CD14-positive monocyte (primary cell): ENCODE measurements at regions not wholly inside any gene's neighbourhood (a gene's known extent, or its start where the extent isn't known, plus 50 kb on each side); places are given as distances from the start of the nearest gene placed in this dataset.
A peak's percentile ranks its signal among the peaks of the same experiment; 100 is the strongest.

Experiments
- DNase-seq, 3 donors: peaks; one replicate each; pipeline ENCODE4 v3.0.0-alpha.2; 2011 to 2022
- H2AFZ ChIP-seq: 2 replicates; pipeline ENCODE4 v1.6.0; 2012; ENCODE audit warnings: mild to moderate bottlenecking, low read depth, low read length, inconsistent platforms; ENCODE audit not compliant: insufficient read depth, poor library complexity, severe bottlenecking
- H3K27ac ChIP-seq, 2 donors: 1 replicate in 1 of 2; 2 replicates in 1 of 2; pipeline ENCODE4 v1.5.1; 2012 to 2013; ENCODE audit warnings: low read length in 2 of 2, control low read depth in 1 of 2, inconsistent platforms in 1 of 2, low read depth in 1 of 2, mild to moderate bottlenecking in 1 of 2
- H3K27me3 ChIP-seq, 2 donors: one replicate each; pipeline versions ENCODE4 v1.6.0 to v1.6.1; 2011 to 2013; ENCODE audit warnings: low read length in 2 of 2; ENCODE audit not compliant: control insufficient read depth in 2 of 2, insufficient read depth in 2 of 2
- H3K36me3 ChIP-seq, 2 donors: replicated peaks in 1 of 2; 1 replicate in 1 of 2; 2 replicates in 1 of 2; pipeline versions ENCODE4 v1.5.1 to v1.6.1; 2012 to 2013; ENCODE audit warnings: low read length in 2 of 2, control low read depth in 1 of 2, inconsistent platforms in 1 of 2, mild to moderate bottlenecking in 1 of 2; ENCODE audit not compliant: insufficient read depth in 2 of 2, control insufficient read depth in 1 of 2
- H3K4me1 ChIP-seq, 2 donors: 1 replicate in 1 of 2; 2 replicates in 1 of 2; pipeline versions ENCODE4 v1.5.1 to v1.6.1; 2012 to 2013; ENCODE audit warnings: low read length in 2 of 2, control low read depth in 1 of 2, inconsistent platforms in 1 of 2, mild to moderate bottlenecking in 1 of 2, moderate library complexity in 1 of 2; ENCODE audit not compliant: insufficient read depth in 2 of 2, control insufficient read depth in 1 of 2
- H3K4me2 ChIP-seq: replicated peaks from 2 replicates; pipeline ENCODE3; 2012; ENCODE audit warnings: low read length, moderate library complexity, mild to moderate bottlenecking; ENCODE audit not compliant: poor library complexity, severe bottlenecking; ENCODE audit errors: extremely low read depth
- H3K4me3 ChIP-seq, 3 experiments: fragments of 200-600 bp in 1 of 3; sonication (generic) in 1 of 3; replicated peaks in 1 of 3; 1 replicate in 2 of 3; 2 replicates in 1 of 3; pipeline ENCODE4 v1.5.1; 2011 to 2013; ENCODE audit warnings: low read length in 3 of 3, mild to moderate bottlenecking in 3 of 3, control low read depth in 2 of 3, low read depth in 2 of 3, inconsistent platforms in 1 of 3, moderate library complexity in 1 of 3
- H3K79me2 ChIP-seq: 2 replicates; pipeline ENCODE4 v1.6.0; 2012; ENCODE audit warnings: mild to moderate bottlenecking, control low read depth, inconsistent platforms, low read length, moderate library complexity; ENCODE audit not compliant: insufficient read depth
- H3K9ac ChIP-seq: 2 replicates; pipeline ENCODE4 v1.6.0; 2017; ENCODE audit warnings: low read length, mild to moderate bottlenecking; ENCODE audit not compliant: insufficient read depth, poor library complexity, severe bottlenecking
- H3K9me3 ChIP-seq, 2 donors: replicated peaks in 1 of 2; 1 replicate in 1 of 2; 2 replicates in 1 of 2; pipeline versions ENCODE4 v1.5.1 to v1.6.1; 2012 to 2013; ENCODE audit warnings: low read length in 2 of 2, control low read depth in 1 of 2; ENCODE audit not compliant: control insufficient read depth in 1 of 2, insufficient read depth in 1 of 2
- H4K20me1 ChIP-seq: 2 replicates; pipeline ENCODE4 v1.6.0; 2012; ENCODE audit warnings: mild to moderate bottlenecking, low read length, control low read depth, moderate library complexity; ENCODE audit not compliant: insufficient read depth
- H3K27ac Mint-ChIP-seq, 7 donors: one replicate each; pipeline ENCODE4 v1.8.0; 2020; ENCODE audit warnings: mild to moderate bottlenecking in 7 of 7, mixed read lengths in 7 of 7, moderate library complexity in 6 of 7, inconsistent platforms in 2 of 7
- H3K27me3 Mint-ChIP-seq, 3 donors: one replicate each; pipeline ENCODE4 v1.8.0; 2021 to 2022; ENCODE audit warnings: low read depth in 3 of 3, mild to moderate bottlenecking in 3 of 3, mixed read lengths in 3 of 3, moderate library complexity in 3 of 3, inconsistent platforms in 1 of 3
- H3K36me3 Mint-ChIP-seq, 2 donors: one replicate each; pipeline ENCODE4 v1.8.0; 2020; ENCODE audit warnings: mixed read lengths in 2 of 2, inconsistent platforms in 1 of 2, mild to moderate bottlenecking in 1 of 2
- H3K4me1 Mint-ChIP-seq: one replicate; pipeline ENCODE4 v1.8.0; 2020; ENCODE audit warnings: mild to moderate bottlenecking, mixed read lengths
- H3K4me3 Mint-ChIP-seq, 2 donors: one replicate each; pipeline ENCODE4 v1.8.0; 2020; ENCODE audit warnings: mild to moderate bottlenecking in 2 of 2, mixed read lengths in 2 of 2, moderate library complexity in 1 of 2
- H3K9me3 Mint-ChIP-seq, 7 donors: one replicate each; pipeline ENCODE4 v1.8.0; 2020 to 2022; ENCODE audit warnings: mixed read lengths in 7 of 7, mild to moderate bottlenecking in 6 of 7, moderate library complexity in 6 of 7, inconsistent platforms in 2 of 7
- CTCF ChIP-seq: fragments of 200-600 bp; IDR thresholded peaks from one replicate; pipeline ENCODE4 v1.8.0; 2022; ENCODE audit warnings: antibody characterized with exemption, mild to moderate bottlenecking
- WGBS: methylation state at CpG from one replicate; pipeline ENCODE4 v1.1.5; 2013; ENCODE audit warnings: missing lambda C conversion rate; ENCODE audit not compliant: insufficient coverage; 5-methylcytosine and 5-hydroxymethylcytosine counted together
- intact Hi-C, 2 donors: fragments of 100-400 bp; cut with micrococcal nuclease; formaldehyde crosslinking; loops; one replicate each; pipeline versions ENCODE4 v1.15.0 to v1.15.1; 2023

- no peak overlapping the region for H3K9ac ChIP-seq
- Mint-ChIP-seq H3K27me3 (peaks cover 0 to 8% (median 4%) of the 10 kb centered on the region in 3 donors), H3K4me3 (no peak overlapping the region), H3K36me3 (no peaks in the 10 kb centered on the region), H3K27ac (no peak overlapping the region), H3K4me1 (no peaks in the 10 kb centered on the region), H3K9me3 (peaks cover 0 to 12% (median 9%) of the 10 kb centered on the region in 7 donors)
- intact Hi-C loops = no loop called here
- H3K9me3 ChIP-seq = peaks cover 0 to 6% of the 10 kb centered on the region in 2 donors
- H3K4me3 ChIP-seq = no peak overlapping the region
- TF ChIP-seq CTCF = no peak
- H4K20me1 ChIP-seq = no peaks in the 10 kb centered on the region
- 62% methylated on average over 4 of the region's 4 CpGs for WGBS
- no peaks in the 10 kb centered on the region for H3K36me3 ChIP-seq
- H3K79me2 ChIP-seq = no peaks in the 10 kb centered on the region
- H2AFZ ChIP-seq = no peak overlapping the region
- no peaks in the 10 kb centered on the region for H3K27me3 ChIP-seq
- H3K27ac ChIP-seq = no peak overlapping the region
- H3K4me1 ChIP-seq = no peaks in the 10 kb centered on the region
- no peak overlapping the region for H3K4me2 ChIP-seq
- DNase-seq = no peak
These were observed 371.2 kb downstream of the BCL11B start for GRCh38 chr14:98900798-98901197.

GRCh38 chr14:98901511-98902205 is 370.3 kb downstream of the BCL11B start:
- H3K4me1 Mint-ChIP-seq = no peaks in the 10 kb centered on the region
- TF ChIP-seq CTCF = no peak
- intact Hi-C loops = no loop called here
- H3K27me3 ChIP-seq = no peaks in the 10 kb centered on the region
- H3K27me3 Mint-ChIP-seq = peaks cover 0 to 11% (median 4%) of the 10 kb centered on the region in 3 donors
- no peak overlapping the region for H2AFZ ChIP-seq
- 88% methylated on average over 13 of the region's 16 CpGs for WGBS
- H3K9me3 Mint-ChIP-seq = peaks cover 0 to 9% (median 4%) of the 10 kb centered on the region in 7 donors
- no peaks in the 10 kb centered on the region for H4K20me1 ChIP-seq
- no peaks in the 10 kb centered on the region for H3K36me3 Mint-ChIP-seq
- peaks cover 0 to 6% of the 10 kb centered on the region in 2 donors for H3K9me3 ChIP-seq
- no peak overlapping the region for H3K9ac ChIP-seq
- H3K4me3 ChIP-seq = no peak overlapping the region
- H3K27ac Mint-ChIP-seq = peak overlapping the region in 1 of 7 donors; percentile 30
- no peak for DNase-seq
- no peak overlapping the region for H3K4me2 ChIP-seq
- no peaks in the 10 kb centered on the region for H3K79me2 ChIP-seq
- H3K27ac ChIP-seq = no peak overlapping the region
- H3K36me3 ChIP-seq = no peaks in the 10 kb centered on the region
- no peak overlapping the region for H3K4me3 Mint-ChIP-seq
- no peaks in the 10 kb centered on the region for H3K4me1 ChIP-seq
